ENCODE measurements at regions not wholly inside any gene's neighbourhood (a gene's known extent, or its start where the extent isn't known, plus 50 kb on each side); places are given as distances from the start of the nearest gene placed in this dataset.

GRCh38 chr6:40887792-40888340, 151.2 kb downstream of the UNC5CL start:
- no peak for DNase-seq (ENCODE audit: low read depth)
- no peak overlapping the region for H3K4me3 ChIP-seq (ENCODE audit: control insufficient read depth, low read depth, low read length)
- TF ChIP-seq CTCF (IDR thresholded peaks at IDR 0.05; ENCODE audit: control insufficient read depth, insufficient read depth, low read depth, low read length, missing control alignments): no peak

GRCh38 chr6:40887079-40887791, 151.8 kb downstream of the UNC5CL start:
- H3K4me3 ChIP-seq (ENCODE audit: control insufficient read depth, low read depth, low read length): no peak overlapping the region
- no peak for TF ChIP-seq CTCF (IDR thresholded peaks at IDR 0.05; ENCODE audit: control insufficient read depth, insufficient read depth, low read depth, low read length, missing control alignments)
- DNase-seq (ENCODE audit: low read depth): no peak

- DNase-seq (ENCODE audit: low read depth): no peak
- TF ChIP-seq CTCF (IDR thresholded peaks at IDR 0.05; ENCODE audit: control insufficient read depth, insufficient read depth, low read depth, low read length, missing control alignments): no peak
- no peak overlapping the region for H3K4me3 ChIP-seq (ENCODE audit: control insufficient read depth, low read depth, low read length)
Measured at GRCh38 chr6:40885139-40885774, 153.8 kb downstream of the UNC5CL start.

GRCh38 chr6:40882323-40882997, 156.6 kb downstream of the UNC5CL start:
- no peak for DNase-seq (ENCODE audit: low read depth)
- TF ChIP-seq CTCF (IDR thresholded peaks at IDR 0.05; ENCODE audit: control insufficient read depth, insufficient read depth, low read depth, low read length, missing control alignments): no peak
- H3K4me3 ChIP-seq (ENCODE audit: control insufficient read depth, low read depth, low read length): no peak overlapping the region

- TF ChIP-seq CTCF (IDR thresholded peaks at IDR 0.05; ENCODE audit: control insufficient read depth, insufficient read depth, low read depth, low read length, missing control alignments): no peak
- no peak overlapping the region for H3K4me3 ChIP-seq (ENCODE audit: control insufficient read depth, low read depth, low read length)
- no peak for DNase-seq (ENCODE audit: low read depth)
Measured at GRCh38 chr6:40881501-40881900, 157.5 kb downstream of the UNC5CL start.

GRCh38 chr6:40880906-40881305, 158.1 kb downstream of the UNC5CL start:
- no peak for TF ChIP-seq CTCF (IDR thresholded peaks at IDR 0.05; ENCODE audit: control insufficient read depth, insufficient read depth, low read depth, low read length, missing control alignments)
- no peak for DNase-seq (ENCODE audit: low read depth)
- H3K4me3 ChIP-seq (ENCODE audit: control insufficient read depth, low read depth, low read length): no peak overlapping the region

Measured in AG09309 (cell line).